ENCODE measurements at regions not wholly inside any gene's neighbourhood (a gene's known extent, or its start where the extent isn't known, plus 50 kb on each side); places are given as distances from the start of the nearest gene placed in this dataset.
"Not testable (repeated sequence)": the region's sequence is repeated elsewhere in the genome, so short reads cannot be mapped to it uniquely, and the experiment has no call there.

DNA sequence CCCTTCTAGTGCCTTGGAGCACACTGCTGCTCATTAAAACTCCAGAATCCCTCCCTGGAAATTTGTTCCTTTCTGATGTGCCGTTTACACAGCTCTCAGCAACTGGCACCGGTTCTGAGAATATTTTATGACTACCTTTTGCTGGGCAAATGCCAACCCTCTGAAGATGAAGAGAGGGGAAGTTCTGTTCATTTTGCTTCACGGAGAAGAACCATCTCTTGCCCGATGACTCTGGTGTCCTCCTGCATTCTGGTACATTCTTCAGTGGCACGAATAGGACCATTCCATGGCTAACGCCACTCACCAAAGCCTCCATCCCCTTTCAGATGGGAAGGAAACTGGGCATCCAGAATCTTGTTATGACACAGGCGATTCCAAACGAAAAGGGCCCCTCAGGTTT is 96.2 kb upstream of the SIM2 start:
- DNase-seq: no peak

DNA sequence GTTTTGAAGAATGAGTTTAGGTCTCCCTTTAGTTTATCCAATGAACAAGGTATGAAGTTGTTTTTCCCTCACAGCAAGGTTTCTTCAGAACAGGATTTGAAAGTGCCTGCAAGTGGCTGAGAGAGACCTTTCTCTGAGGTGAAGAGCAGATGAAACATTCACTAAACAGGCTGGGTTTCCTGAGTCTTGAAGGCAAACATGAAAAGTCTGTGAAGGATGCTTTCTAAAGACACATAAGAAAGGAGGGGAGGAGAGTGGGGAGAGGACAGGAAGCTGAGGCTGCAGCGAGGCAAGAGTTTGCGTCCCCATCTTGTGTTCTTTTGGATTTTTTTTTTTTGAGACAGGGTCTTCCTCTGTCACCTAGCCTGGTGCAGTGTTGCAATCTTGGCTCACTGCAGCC is 95.7 kb upstream of the SIM2 start:
- DNase-seq: no peak

DNA sequence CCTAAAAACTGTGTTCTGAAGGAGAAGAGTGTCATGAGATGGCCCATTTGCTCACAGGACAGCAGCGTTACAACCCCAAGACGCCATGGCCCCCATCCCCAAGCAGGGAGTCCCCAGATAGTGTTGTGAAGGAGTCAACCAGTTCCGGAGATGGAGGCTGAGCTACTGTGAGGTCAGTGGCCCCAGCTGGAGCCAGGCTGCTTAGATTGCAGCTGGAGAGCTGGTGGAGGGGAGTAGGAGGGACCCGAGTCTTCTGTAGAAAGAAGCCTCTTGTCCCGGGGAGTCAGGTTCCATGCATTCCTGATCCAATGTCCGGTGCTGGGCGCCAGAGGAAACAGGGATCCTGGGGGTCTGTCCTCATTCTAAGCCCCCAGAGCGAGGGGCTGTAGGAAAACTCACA is 93.5 kb upstream of the SIM2 start:
- DNase-seq: no peak

DNA sequence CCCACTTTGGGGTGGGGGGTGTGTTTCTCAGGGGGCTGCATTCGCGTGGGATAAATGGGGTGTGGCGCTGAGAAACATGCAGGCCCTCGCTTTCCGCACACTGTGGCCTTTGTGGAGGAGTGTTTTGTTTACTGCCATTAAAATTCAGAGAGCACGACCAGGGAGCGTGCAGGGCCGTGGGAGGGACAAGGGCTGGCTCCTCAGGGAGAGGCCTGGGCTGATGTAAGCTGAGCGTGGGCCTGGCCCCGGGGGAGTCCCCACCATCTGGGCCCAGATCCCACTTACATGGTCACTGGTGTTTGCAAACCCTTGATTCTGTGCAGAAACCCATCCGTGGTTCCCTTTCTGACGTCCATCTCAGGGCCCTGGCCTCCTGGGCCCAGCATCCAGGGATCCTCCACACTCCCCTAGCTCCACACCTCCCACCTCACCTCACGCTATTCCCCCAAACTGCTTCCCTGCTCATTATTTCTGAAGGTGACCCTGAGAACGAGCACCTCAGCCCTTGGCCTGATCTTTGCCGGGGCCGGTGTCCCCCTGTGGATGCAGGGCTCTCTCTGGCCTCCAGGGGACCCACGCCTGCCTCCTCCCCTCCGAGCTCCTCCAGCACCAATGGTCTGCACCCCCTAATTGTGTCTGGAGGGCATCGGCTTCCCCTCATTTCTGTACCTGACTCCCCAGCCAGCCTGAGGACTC is 92.5 kb upstream of the SIM2 start:
- DNase-seq: no peak

DNA sequence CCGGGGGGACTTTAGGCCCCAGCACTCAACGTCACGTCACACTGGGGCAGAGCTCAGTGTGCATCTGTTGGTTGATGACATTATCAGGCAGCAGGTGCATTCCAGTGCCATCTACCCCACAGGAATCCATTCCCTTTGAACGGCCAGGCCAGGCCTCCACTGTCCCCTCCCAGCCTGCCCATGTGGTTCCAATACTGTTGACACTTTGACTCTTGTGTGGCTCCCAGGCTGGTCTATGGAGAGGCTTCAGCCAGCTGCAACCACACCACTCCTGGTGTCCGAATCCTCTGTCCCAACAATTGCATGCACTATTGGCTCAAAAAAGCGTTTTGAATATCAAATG is 92.0 kb upstream of the SIM2 start:
- DNase-seq: no peak

DNA sequence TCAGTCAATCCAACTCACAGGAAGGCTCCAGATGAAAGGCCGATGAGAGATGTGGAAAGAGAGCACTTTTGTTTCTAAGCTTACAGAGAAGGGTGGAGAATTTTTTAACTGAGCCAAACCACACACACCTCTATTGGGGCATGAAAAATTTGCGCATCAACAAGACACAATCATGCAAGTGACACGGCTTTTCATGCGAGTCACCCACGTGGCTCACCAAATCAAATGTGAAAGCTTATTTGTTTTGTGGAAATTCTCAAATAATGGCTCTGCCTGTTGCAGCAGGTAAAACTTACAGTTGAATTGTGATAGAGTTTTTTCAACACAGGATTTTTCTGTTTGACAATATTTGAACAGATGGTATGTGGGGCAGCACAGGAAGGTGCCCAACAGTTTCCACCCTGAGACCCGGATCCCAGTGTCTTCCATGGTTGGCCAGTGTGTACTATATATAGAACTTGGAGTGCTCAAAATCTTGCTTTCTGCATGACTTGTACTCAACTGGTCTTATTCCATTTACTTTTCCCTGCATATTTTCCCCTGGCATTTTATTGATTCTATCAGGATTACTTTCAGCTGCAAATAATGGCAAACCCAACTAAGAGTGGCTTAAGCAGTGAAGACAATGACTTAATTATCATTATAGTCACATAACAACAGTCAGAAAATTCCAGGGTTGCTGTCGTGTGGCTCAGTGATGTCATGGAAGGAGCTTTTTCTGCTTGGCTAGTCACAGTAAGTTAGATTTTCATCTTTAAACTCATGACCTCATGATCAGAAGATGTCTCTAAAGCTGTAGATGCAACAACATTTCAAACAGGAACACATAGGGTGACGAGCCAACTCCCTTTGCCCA is 90.6 kb upstream of the SIM2 start:
- DNase-seq: no peak

DNA sequence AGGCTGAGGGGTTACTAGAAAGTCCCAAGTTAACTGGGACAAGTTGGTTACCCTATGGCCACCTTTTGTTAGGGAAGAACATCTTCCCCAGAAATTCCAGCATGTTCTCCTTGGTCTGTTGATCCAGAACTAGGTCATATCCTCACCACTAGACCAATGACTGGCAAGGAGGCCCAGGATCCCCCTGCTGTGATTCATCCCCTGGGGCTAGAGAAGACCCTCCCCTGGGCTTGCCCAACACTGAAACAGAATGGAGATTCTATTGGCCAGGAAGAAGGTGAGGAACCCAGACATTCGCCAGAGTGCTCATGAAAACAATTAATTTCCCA is 90.1 kb upstream of the SIM2 start:
- DNase-seq: no peak

DNA sequence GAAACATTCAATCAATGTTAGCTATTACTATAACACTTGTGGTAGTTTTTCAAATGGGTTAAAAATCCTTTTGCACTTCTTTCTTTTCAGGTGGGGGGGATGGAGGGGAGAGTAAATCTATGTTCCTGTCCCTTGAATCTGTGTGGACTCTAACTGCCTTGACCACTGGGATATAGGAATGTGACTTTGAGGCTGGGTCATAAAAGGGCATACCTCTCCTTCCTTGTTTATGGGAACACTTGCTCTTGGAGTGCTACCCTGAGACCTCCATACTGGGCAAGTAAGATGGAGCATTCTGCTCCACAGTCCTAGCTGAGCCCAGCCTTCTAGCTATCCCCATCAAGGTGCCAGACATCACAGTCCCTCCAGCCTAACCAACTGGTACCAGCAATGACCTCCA is 89.3 kb upstream of the SIM2 start:
- DNase-seq: no peak

DNA sequence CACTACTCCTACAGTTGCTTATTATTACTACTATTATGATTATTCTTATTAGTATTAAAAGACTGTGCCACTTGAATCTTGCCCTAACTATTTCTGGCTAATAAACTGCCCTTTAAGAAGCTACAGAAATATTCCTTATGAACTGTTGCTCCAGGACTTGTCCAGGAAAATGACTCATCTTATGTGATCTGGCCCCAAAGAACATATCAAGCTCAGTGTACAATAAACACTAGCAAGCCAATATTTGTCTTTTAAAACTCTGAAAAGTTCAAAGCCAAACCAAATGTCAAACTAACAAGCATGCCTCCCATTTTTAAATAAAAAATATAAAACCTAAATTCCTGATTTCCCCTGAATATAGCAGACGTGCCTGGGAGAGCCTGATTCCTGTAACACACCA is 88.7 kb upstream of the SIM2 start:
- DNase-seq: no peak

DNA sequence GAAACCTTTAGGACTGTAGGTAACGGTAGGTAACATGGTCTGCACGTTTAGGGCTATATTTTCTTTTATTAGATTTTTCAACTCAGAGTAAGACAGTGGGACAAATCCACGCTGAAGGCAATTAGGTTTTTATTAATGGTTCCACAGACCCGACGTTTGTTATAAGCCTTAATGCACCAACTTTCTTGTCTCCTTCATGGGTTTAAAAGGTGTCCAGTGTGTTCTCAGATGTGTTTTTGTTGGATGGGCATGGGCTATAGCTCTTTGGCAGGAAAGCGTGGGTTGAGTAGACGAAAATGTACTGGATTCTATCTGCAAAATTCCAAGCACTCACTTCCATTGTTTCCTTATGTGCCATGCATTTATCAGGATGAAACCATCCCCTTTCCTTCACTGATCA is 88.0 kb upstream of the SIM2 start:
- DNase-seq: no peak

DNA sequence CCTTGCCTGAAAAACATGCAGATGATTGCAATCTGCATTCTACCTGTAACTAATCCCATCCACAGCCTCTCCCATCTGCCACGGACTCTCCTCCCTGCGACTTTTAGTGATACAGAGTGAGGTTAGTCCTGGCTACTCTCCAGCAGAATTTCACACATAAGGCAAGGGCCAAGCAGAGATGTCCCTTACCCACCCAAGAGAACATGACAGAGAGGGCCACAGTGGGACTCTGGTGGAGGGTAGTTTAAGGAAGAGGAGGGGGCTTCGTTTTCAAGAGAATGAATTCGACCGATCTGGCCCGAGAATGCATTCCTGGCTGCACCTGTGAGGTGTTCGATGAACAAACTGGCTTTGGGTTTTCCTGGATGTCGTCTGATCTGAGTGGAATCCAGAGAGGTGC is 87.5 kb upstream of the SIM2 start:
- DNase-seq: no peak

DNA sequence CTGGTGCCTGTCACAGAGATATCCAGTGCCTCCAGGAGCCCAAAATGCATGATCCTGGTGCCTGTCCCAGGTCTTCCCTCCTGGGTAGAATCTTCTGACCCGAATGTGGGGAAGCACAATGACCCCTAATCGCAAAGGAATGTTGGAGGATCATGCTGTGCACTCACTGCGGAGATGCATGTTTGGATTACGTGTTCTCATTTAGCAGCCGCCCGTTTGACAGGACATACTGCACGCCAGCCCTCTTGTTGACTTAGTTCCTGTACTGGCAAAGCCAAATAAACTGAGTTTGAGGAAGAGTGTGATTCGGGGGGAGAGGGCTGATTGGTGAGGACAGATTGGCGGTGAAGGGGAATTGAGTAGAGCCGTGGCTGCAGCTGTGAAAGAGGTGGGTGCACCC is 85.9 kb upstream of the SIM2 start:
- no peak for DNase-seq

DNA sequence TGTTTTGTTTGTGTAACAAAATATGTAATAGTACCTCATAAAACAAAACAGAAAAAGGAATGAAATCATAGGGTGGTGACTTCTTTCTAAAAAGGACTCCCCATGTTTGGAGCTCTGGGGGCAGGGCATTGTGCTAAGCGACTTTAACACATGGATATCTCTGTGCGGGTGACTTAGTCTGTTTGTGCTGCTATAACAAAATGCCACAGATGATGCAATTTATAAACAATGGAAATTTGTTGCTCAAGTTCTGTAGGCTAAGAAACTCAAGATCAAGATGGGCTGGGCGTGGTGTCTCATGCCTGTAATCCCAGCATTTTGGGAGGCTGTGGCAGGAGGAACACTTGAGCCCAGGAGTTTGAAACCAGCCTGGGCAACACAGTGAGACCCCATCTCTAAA is 85.4 kb upstream of the SIM2 start:
- DNase-seq: no peak

DNA sequence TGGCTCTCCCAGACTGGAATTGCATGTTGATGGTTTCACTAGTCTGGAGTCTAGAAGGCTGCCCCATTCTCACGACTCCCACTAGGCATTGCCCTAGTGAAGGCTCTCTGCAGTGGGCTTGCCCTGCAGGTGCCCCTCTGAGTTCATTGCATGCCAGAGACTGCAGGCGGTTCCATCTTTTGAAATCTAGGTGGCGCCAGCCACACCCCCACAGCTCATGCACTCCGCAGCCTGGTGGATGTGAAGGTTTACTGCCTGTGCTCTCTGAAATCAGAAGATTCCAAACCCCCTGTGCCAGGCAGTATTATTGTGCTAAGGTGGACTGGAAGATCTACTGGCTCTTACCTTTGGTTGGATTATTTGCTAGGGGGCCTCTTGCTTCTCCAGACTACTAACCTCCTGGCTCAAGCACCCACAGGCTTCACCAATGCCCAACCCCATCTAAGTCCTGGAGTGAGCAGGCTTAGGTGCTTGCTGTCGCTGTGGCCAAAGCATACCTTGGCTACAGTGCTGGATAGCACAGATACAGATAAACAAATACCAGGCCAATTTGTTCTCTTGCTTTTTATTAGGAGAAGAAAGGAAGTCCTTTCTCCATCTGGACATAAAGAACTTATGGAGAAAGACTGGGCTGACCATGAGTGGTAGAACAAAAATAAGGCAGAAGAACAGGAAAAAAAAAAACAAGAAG is 83.5 kb upstream of the SIM2 start:
- no peak for DNase-seq

DNA sequence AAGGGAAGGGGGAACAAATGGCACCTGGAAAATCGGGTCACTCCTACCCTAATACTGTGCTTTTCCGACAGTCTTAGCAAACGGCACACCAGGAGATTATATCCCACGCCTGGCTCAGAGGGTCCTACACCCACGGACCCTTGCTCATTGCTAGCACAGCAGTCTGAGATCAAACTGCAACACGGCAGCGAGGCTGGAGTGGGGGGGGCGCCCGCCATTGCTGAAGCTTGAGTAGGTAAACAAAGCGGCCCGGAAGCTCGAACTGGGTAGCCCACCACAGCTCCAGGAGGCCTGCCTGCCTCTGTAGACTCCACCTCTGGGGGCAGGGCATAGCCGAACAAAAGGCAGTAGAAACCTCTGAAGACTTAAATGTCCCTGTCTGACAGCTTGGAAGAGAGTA is 82.1 kb upstream of the SIM2 start:
- DNase-seq: not testable (repeated sequence)

DNA sequence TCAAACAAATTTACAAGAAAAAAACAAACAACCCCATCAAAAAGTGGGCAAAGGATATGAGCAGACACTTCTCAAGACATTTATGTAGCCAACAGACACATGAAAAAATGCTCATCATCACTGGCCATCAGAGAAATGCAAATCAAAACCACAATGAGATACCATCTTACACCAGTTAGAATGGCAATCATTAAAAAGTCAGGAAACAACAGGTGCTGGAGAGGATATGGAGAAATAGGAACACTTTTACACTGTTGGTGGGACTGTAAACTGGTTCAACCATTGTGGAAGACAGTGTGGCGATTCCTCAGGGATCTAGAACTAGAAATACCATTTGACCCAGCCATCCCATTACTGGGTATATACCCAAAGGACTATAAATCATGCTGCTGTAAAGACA is 77.1 kb upstream of the SIM2 start:
- not testable (repeated sequence) for DNase-seq

DNA sequence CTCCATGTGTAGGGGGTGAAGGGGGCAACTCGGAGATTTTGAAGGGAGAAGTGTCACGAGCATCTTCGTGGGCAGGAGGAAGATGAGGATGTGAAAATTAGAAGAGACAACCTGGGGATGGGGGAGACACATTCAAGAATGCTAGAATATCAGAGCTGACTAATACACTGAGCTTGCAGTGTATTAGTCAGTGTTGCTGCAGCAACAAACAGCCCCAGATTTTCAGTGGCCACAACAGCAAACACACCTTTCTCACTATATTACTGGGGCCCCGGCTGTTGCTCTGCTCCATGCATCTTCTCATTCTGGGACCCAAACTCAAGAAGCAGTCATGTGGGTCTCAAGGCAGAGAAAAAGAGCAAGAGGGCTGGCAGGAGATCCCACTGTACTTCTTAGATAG is 74.8 kb upstream of the SIM2 start:
- no peak for DNase-seq

DNA sequence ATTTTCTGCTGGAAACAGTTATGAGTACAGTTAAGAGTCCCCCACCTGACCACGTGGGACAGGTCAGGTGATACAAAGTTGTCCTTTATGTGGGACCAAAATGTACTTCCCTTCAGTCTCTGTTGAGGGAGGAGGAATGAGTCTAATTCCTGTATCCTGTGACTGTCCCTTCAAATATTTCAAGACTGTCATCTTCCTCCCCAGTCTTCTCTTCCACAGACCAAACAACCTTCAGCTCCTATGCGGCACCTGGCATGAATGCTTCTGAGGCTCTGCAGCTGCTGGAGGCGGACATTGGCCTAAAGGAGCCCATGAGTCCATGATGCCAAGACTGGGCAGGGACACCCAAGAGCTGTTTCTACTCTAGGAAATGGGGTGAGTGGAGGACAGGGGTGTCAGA is 72.1 kb upstream of the SIM2 start:
- DNase-seq: no peak

DNA sequence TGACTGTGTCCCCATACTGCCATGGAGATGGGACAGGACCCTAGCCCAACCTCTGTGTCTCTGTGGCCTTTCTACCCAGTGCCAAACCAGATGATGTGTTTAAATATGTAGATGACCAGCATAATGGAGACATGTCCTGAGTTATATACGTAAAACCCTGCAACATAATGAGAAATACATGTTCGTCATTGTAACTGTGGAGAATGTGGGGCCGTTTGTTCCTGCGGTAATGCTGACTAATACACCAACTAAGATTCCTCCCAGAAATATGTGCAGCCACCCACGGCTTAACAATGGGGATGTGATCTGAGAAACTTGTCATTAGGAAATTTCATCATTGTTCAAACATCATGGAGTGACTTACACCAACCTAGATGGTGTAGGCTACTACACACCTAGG is 71.7 kb upstream of the SIM2 start:
- no peak for DNase-seq

DNA sequence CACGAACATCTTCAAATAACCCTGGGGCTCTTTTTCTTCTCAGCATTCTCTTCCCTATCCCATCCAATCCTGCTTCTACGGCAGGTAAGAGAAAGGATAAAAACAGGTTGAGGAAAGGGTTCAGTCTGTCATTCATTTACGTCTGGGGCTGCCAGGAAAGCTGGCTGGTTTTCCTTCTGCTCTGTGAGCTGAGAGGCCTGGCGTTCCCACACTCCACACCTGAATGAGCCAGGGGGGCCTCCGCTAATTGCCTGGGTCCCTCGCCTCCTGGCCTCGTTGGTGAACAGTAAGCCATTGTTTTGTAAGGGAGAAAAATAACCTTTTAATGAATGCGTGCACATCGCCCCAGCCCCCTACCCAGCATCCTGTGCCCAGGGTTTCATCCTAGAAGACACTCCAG is 70.8 kb upstream of the SIM2 start:
- DNase-seq: no peak

DNA sequence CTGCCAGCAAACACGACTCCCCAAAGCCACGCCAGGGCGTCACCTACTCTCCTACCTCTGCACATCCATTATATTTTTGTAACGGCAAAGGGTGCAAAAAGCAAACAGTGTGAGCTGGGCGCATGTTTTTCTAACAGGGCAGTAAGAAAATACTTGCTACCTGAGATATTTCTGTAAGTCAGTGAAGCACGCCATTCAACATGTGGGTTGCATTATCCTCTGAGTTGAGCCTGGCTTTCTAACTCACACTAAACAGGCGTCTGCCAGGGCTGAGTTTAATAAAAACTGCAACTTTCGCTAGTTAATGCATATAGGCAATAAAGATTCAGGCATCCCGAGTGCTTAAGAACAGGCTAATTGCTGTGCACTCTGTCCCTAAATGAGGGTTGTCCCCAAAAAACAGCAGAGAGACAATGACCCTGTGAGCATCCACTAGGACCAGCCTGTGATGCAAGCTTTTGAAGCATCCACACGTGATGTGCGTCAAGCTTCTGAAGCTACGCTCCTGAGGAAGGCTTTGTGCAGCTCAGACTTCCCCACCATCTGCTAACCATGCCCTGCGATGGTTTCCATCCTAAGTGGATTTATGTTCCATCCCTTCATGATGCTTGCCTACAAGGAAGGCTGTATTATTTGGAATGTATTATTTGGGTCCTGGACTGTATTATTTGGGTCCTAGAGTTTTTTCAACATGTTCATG is 70.0 kb upstream of the SIM2 start:
- DNase-seq: no peak

DNA sequence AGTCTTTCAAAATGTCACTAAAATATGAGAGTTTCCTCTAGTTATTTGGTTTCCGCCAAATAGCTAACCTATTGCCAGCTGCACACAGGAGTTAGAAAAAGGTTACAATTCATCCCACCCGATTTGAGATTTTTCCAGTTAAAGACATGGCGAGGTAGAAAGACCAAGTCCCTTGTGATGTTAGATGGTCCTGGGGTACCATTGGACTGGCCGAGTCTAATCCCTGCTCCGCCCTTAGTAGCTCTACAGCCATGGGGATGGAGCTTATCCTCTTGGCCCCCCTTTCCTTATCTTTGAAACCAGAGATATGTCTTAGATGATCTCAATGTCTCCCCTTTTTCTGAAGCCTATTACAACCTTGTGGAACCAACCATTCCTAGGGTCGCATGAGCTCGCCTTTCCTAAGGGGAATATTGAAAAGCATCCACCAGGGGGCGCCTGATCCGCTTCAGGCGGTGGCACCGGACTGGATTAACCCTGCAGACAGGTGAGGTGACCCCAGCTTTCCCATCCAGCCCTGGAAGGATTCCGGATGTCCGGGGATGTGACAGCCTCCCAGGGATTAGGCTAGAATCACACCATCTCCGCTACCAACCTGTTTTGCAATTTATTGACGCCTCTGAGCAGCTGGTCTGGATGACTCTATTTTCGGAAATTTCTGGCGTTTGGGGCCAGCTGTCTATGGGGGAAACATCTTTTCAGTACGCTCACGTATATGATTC is 68.3 kb upstream of the SIM2 start:
- DNase-seq: peak; percentile 71

DNA sequence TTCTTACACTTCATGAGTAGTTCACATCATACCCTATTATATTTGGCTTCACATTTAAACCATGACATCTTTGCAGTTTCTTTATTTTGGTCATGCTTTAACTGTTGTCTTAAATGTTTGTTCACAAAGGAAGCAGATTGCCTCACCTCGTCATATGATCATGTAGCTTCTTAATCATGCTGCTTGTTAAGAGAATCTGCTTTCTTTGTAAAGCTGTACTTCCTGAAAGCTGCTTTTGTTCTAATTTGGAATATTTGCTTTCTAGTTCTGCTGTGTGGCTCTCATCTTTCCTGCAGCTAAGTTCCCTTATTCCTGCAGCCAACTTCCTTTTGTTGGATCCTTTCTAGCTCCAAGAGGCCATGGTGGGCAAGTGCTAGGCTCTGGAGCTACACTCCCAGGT is 62.9 kb upstream of the SIM2 start:
- DNase-seq: no peak

All from islet precursor cell (in vitro differentiated cells).